Parathyroid adenoma (tissue), 2 donors: ENCODE measurements at regions not wholly inside any gene's neighbourhood (a gene's known extent, or its start where the extent isn't known, plus 50 kb on each side); places are given as distances from the start of the nearest gene placed in this dataset.
"Not testable (repeated sequence)": the region's sequence is repeated elsewhere in the genome, so short reads cannot be mapped to it uniquely, and the experiment has no call there.

Experiments
- H2AFZ ChIP-seq: fragments of 300-600 bp; sonication (generic); one replicate; pipeline ENCODE4 v1.7.0; 2017; ENCODE audit warnings: antibody characterized with exemption, mild to moderate bottlenecking
- H3K27ac ChIP-seq: fragments of 300-600 bp; sonication (generic); one replicate; pipeline ENCODE4 v1.7.0; 2017
- H3K27me3 ChIP-seq: fragments of 300-600 bp; sonication (generic); one replicate; pipeline ENCODE4 v1.7.0; 2017; ENCODE audit warnings: low read length; ENCODE audit not compliant: control insufficient read depth, insufficient read depth
- H3K36me3 ChIP-seq: fragments of 300-600 bp; sonication (generic); one replicate; pipeline ENCODE4 v1.7.0; 2017; ENCODE audit warnings: low read length; ENCODE audit not compliant: control insufficient read depth, insufficient read depth
- H3K4me1 ChIP-seq: fragments of 300-600 bp; sonication (generic); one replicate; pipeline ENCODE4 v1.7.0; 2017; ENCODE audit warnings: control low read depth
- H3K4me2 ChIP-seq: fragments of 300-600 bp; sonication (generic); one replicate; pipeline ENCODE4 v1.7.0; 2017; ENCODE audit warnings: low read length
- H3K4me3 ChIP-seq: fragments of 300-600 bp; sonication (generic); one replicate; pipeline ENCODE4 v1.7.0; 2017; ENCODE audit warnings: low read depth, low read length
- H3K79me2 ChIP-seq: fragments of 300-600 bp; sonication (generic); one replicate; pipeline ENCODE4 v1.7.0; 2017; ENCODE audit warnings: control low read depth
- H3K9ac ChIP-seq: fragments of 300-600 bp; sonication (generic); one replicate; pipeline ENCODE4 v1.7.0; 2017; ENCODE audit warnings: mild to moderate bottlenecking
- H3K9me3 ChIP-seq: fragments of 300-600 bp; sonication (generic); one replicate; pipeline ENCODE4 v1.7.0; 2017; ENCODE audit warnings: low read length; ENCODE audit not compliant: control insufficient read depth
- TF ChIP-seq, protein P1 (sequence below): fragments of 300-600 bp; sonication (generic); IDR thresholded peaks from one replicate; pipeline ENCODE4 v1.7.0; 2017; ENCODE audit warnings: antibody characterized with exemption, mild to moderate bottlenecking
- donor health status: primary hyperparathyroidism.

GRCh38 chr11:45000918-45001317 lies 50.2 kb upstream of the TP53I11 start:
- TF ChIP-seq, protein P1, sequence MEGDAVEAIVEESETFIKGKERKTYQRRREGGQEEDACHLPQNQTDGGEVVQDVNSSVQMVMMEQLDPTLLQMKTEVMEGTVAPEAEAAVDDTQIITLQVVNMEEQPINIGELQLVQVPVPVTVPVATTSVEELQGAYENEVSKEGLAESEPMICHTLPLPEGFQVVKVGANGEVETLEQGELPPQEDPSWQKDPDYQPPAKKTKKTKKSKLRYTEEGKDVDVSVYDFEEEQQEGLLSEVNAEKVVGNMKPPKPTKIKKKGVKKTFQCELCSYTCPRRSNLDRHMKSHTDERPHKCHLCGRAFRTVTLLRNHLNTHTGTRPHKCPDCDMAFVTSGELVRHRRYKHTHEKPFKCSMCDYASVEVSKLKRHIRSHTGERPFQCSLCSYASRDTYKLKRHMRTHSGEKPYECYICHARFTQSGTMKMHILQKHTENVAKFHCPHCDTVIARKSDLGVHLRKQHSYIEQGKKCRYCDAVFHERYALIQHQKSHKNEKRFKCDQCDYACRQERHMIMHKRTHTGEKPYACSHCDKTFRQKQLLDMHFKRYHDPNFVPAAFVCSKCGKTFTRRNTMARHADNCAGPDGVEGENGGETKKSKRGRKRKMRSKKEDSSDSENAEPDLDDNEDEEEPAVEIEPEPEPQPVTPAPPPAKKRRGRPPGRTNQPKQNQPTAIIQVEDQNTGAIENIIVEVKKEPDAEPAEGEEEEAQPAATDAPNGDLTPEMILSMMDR, result no peak
- Histone ChIP-seq H3K4me2 (no peak overlapping the region), H3K4me3 (no peak overlapping the region), H2AFZ (no peak overlapping the region), H3K9me3 (no peaks in the 10 kb centered on the region), H3K27me3 (no peaks in the 10 kb centered on the region), H3K36me3 (no peaks in the 10 kb centered on the region), H3K4me1 (no peaks in the 10 kb centered on the region), H3K27ac (no peak overlapping the region), H3K79me2 (no peaks in the 10 kb centered on the region), H3K9ac (no peak overlapping the region)

- H3K9ac ChIP-seq, result no peak overlapping the region
- no peaks in the 10 kb centered on the region for H3K79me2 ChIP-seq
- H3K9me3 ChIP-seq, result no peaks in the 10 kb centered on the region
- no peaks in the 10 kb centered on the region for H3K36me3 ChIP-seq
- H3K4me3 ChIP-seq, result no peak overlapping the region
- no peak overlapping the region for H3K4me2 ChIP-seq
- H3K27ac ChIP-seq, result no peak overlapping the region
- H3K27me3 ChIP-seq, result no peaks in the 10 kb centered on the region
- H2AFZ ChIP-seq, result no peak overlapping the region
- H3K4me1 ChIP-seq, result no peaks in the 10 kb centered on the region
- TF ChIP-seq, protein P1, result no peak
These were observed 50.9 kb upstream of the TP53I11 start for GRCh38 chr11:45001466-45002165.

DNA sequence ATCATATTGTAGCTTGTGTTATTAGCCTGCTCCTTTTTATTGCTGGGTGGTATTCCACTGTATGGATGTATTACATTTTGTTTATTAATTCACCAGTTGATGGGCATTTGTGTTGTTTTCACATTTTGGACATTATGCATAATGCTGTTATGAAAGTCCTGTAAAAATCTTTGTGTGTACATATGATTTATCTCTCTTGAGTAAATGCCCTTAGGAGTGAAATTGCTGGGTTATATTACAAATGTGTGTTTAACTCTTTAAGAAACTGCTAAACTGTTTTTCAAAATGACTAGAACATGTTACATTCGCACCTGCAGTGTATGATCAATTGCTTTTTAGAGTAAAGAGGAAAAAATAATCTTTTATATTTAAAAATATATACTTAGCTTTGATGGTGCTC lies 54.4 kb upstream of the TP53I11 start:
- Histone ChIP-seq H3K9me3 (no peaks in the 10 kb centered on the region), H2AFZ (no peak overlapping the region), H3K4me2 (no peak overlapping the region), H3K27me3 (no peaks in the 10 kb centered on the region), H3K4me3 (no peak overlapping the region), H3K4me1 (no peaks in the 10 kb centered on the region), H3K27ac (no peak overlapping the region), H3K36me3 (no peaks in the 10 kb centered on the region), H3K9ac (no peak overlapping the region), H3K79me2 (no peaks in the 10 kb centered on the region)
- TF ChIP-seq, protein P1, result no peak

DNA sequence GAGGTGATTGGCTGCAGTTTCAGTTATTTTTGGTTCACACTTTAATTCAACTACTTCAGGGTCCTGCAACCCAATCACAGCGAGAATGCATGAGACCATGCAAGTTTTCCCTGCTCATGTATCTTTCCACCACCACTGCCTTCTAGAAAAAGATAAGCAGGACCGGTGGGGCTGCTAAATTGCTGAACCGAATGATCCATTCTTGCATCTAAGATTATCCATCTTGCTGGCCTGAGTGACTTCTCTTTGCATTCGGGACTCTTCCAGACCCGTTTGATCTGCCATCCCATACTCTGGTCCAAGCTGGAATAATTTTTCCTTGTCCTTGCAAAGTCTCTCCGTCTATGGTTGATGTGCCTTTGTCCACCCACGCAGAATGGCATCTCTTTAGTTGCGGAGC lies 56.3 kb upstream of the TP53I11 start:
- TF ChIP-seq, protein P1, result no peak
- H3K27ac ChIP-seq, result no peak overlapping the region
- H3K4me1 ChIP-seq, result no peaks in the 10 kb centered on the region
- no peak overlapping the region for H3K4me2 ChIP-seq
- H3K27me3 ChIP-seq, result no peaks in the 10 kb centered on the region
- no peak overlapping the region for H3K4me3 ChIP-seq
- no peaks in the 10 kb centered on the region for H3K79me2 ChIP-seq
- H3K9me3 ChIP-seq, result no peaks in the 10 kb centered on the region
- no peaks in the 10 kb centered on the region for H3K36me3 ChIP-seq
- no peak overlapping the region for H2AFZ ChIP-seq
- no peak overlapping the region for H3K9ac ChIP-seq

GRCh38 chr11:45015983-45016382 lies 65.3 kb upstream of the TP53I11 start:
- H3K4me3 ChIP-seq, result not testable (repeated sequence)

DNA sequence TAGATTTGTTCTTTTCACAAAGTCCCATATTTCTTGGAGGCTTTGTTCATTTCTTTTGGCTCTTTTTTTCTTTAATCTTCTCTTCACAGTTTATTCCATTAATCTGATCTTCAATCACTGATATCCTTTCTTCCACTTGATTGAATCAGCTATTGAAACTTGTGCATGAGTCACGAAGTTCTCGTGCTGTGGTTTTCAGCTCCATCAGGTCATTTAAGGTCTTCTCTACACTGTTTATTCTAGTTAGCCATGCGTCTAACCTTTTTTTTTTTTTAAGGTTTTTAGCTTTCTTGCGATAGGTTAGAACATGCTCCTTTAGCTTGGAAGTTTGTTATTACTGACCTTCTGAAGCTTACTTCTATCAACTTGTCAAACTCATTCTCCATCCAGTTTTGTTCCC lies 65.8 kb upstream of the TP53I11 start:
- not testable (repeated sequence) for H3K4me2 ChIP-seq, H3K27me3 ChIP-seq, H3K9ac ChIP-seq, H3K4me1 ChIP-seq, H3K79me2 ChIP-seq, H3K27ac ChIP-seq, H3K4me3 ChIP-seq, H3K9me3 ChIP-seq, H3K36me3 ChIP-seq, H2AFZ ChIP-seq

More at GRCh38 chr11:45015983-45016382, 65.3 kb upstream of the TP53I11 start:
- H3K4me1 ChIP-seq, H3K27ac ChIP-seq, H3K36me3 ChIP-seq, H3K9me3 ChIP-seq, H3K9ac ChIP-seq, H3K4me2 ChIP-seq, H3K79me2 ChIP-seq, H3K27me3 ChIP-seq, H2AFZ ChIP-seq: not testable (repeated sequence)
